HG03520 (cell line): ENCODE measurements at regions not wholly inside any gene's neighbourhood (a gene's known extent, or its start where the extent isn't known, plus 50 kb on each side); places are given as distances from the start of the nearest gene placed in this dataset.

Experiments
- ATAC-seq: cut with Tn5 transposase; IDR thresholded peaks from one replicate; pipeline ENCODE4 v1.9.1; 2021; ENCODE audit warnings: mild to moderate bottlenecking, moderate library complexity; ENCODE audit not compliant: unreplicated experiment

- no peak for ATAC-seq
Measured at GRCh38 chr4:20443015-20443805, 191.5 kb downstream of the SLIT2 start.

DNA sequence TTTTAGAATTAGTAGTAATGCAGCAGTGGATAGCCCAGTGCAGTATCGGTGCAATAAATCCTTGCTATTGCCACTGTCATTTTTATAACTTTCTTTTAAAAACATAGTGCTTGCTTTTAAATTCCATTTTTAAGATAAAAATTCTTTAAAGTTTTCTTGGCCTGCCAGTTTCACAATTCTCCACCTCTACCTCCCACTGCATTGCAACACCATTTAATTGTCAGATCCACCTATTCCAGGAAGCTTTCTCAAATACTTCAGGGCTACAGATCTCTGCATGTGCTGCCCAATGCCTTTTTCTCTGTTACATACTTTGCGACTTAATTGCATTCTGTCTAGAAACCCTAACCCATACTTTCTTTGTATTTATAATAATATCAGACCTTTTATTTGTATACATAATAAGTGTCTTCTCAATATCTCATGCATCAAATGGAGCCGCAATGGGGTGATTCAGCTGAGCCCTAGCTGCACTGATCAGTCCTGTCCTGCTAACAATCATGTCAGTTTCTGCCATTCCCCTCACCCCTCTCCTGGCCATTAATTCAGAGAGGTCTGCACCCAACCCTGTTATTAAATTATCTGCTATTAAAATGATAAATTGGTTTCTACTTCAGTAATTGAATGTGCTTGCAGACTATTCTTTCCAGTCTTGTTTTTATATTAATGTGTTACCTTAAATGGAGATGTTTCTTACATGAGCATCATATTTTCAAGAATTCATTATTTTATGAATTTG lies 193.1 kb downstream of the SLIT2 start:
- no peak for ATAC-seq

DNA sequence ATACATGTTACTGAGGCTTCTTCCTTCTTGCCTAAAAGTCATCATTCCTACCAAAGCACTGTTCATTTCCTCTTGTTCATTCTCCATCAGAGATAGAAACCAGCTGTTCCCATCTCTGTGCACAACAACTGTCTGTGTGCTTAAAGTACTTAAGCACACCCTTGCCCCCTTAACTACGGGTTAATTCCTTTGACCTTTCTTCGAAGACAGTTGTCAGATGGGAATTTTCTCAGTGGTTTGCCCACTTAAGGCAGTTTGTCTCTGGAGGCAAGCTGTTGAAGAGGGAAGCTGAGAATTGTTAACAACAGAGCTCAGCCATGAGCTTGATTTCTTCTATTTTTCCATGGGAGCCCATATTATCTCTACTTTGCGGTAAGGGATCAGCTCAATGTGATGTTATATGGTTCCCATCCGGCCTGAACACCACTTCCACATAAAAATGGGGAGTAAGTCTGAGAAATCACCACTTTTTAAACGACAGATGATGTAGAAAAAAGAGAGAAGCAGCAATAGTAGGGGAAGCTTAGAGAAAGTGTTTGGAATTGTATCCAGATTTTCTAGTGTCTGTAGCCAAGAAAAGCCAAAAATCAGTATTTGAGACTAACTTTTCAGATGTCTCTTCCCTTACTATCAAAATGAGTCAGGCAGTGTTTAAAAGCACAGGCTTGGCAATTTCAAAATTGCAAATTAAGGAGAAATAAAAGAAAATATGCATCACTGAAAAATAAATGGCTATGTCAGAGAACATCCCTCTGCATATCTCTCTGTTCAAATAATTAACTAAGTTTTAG lies 194.4 kb downstream of the SLIT2 start:
- ATAC-seq = no peak

GRCh38 chr4:20447103-20447502 lies 195.4 kb downstream of the SLIT2 start:
- no peak for ATAC-seq

DNA sequence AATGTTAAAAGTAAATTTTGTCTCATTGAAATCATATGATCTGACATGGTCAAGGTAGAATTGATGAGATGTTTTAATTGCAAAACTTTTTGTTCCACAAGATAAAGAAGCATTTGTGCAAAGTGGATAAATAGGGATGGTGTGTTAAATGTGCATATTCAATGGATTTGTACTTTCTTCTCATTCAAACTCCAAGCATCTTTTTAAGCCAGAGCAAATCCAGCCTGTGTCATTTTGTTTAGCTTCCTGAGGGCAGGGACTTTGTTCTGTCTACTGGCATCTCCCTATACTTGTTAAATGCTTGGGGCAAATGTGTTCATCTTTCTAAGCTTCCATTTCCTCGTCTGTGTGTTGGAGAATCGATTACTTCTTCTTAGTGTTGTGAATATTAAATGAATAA lies 200.3 kb downstream of the SLIT2 start:
- no peak for ATAC-seq

DNA sequence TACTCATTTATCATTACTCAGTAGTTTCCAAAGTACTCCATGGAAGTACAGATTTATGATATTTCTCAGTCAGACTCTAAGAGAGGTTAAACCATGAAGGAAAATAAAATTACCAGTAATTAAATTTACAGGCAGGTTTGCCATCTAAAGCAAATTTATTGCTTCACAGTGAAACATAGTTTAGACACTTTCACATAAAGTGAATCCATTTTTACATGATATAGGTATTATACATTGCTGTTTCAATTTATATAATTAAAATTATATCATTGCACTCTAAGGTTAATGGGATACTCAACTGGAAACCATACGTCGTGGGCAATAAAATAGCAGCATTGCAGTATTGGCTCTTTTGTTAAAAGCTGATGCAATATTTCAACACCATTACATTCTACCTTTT lies 202.8 kb downstream of the SLIT2 start:
- no peak for ATAC-seq

DNA sequence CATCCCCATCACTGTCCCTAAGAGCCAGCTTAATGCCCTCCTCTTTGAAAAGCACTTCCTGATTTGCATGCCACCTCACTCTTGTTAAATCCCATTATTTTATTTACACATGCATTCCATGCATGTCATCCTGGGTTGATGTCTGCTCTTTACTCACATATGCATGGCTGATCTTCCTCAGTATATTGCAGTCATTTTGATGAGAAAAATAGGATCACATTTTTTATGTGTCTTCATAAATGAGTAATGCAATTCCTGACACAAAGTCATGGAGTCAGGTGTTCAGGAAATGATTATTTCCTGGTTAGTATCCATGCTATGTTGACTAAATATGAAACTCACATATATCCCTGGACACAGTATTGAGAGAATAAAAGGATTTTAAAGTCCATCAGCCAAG lies 204.7 kb downstream of the SLIT2 start:
- ATAC-seq = no peak

GRCh38 chr4:20462426-20463175 lies 210.9 kb downstream of the SLIT2 start:
- no peak for ATAC-seq

- no peak for ATAC-seq
Measured at GRCh38 chr4:20463176-20463430, 211.4 kb downstream of the SLIT2 start.

DNA sequence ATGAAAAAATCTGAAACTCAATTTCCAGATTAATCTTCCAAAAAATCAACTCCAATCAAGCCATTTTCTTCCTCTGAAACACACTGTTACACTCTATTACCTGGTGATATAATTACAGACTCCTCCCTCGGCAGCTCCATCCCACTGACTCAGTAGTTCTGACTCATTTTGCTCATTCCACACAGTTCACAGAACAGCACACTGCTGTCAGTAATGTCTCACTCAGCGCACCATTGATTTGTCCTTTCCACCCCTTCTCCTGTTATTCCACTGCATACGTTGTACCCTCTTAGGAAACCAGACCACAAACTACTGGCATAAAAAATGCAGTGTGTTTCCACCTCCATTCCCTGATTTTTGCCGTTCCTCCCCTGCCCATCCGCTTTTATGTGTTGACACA lies 212.7 kb downstream of the SLIT2 start:
- no peak for ATAC-seq

GRCh38 chr4:20474119-20474518 lies 222.4 kb downstream of the SLIT2 start:
- no peak for ATAC-seq

GRCh38 chr4:20478412-20478811 lies 221.8 kb upstream of the PACRGL start:
- ATAC-seq = no peak

- ATAC-seq = no peak
Measured at GRCh38 chr4:20480165-20480947, 219.9 kb upstream of the PACRGL start.

- no peak for ATAC-seq
Measured at GRCh38 chr4:20483416-20483815, 216.8 kb upstream of the PACRGL start.

DNA sequence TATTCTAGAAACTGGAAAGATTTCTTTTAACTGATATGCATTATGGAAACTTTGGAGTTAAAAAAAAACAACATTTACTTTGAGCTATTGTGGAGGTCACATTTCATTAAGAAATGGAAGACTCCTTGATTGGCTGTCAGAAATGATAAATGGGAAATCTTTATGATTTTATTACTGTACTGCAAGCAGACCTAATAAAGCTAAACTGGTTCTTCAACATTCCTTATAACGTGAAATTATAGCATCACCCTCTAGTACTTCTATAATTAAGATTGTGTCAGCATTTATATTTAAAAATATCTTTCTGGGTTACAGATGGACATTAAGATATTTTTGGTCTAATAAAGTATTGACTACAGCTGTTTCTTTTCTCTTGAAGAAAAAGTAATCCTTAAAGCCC lies 213.8 kb upstream of the PACRGL start:
- no peak for ATAC-seq

DNA sequence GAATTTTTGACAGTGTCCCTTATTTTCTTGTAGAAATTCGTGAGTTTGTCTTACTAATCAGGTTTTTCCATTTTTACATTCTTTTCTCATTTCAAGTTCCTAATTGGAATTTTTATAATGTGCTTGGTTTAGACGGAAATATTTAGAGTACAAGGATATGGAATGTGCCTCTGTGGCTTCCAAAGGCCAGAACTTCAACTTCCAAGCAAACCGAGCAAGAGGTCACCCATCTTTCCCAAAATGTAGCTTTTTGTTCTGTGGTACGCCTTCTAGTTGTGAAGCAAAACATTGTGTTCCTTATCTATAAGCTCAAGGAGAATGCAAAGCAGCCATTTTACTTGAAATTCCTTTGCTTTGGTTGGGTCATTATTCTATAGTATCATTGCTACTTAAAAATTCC lies 212.8 kb upstream of the PACRGL start:
- no peak for ATAC-seq

GRCh38 chr4:20487852-20488251 lies 212.4 kb upstream of the PACRGL start:
- ATAC-seq = no peak

- ATAC-seq = no peak
Measured at GRCh38 chr4:20490734-20491133, 209.5 kb upstream of the PACRGL start.

DNA sequence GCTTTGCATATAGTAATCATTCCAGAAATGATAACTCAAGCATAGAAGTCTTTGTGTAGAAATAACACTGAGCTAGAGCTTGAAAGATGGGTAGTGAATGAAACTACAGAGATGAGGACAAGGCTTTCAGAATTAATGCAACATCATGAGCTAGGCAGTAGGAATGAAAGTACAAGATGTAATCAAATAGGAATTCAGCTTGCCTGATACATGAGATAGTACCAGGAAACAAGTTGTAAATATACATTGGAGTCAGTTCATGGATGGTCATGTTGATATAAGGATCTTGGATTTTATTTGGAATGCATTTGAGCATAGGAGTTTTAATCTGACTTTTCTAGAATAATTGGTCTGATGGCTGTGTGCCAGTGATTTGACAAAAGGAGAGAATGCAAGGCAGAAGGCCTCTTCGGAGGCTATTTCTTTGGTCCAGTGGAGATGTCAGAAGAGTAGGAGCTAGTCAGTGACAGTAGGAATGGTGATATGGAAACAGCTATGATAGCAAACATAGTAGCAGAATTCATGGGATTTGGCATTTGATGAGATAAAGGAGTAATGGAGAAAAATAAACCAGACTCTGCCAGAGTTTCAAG lies 206.4 kb upstream of the PACRGL start:
- ATAC-seq = no peak

DNA sequence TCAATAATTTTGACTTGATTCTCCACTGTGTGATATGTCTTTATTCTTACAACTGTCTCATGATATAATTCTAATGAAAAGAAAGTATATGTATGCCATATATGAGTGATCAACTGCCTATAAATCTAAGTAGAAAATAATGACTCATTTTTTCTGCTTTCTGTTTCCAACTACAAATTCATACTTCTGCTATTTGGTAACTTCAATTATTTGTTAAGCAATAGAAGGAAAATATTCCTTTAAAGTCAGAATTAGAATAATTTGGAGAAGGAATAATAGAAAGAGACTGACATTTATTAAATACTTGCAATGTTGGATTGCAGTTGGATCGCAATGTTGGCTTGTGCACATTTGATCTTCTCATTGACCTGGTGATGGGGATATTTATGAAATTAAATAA lies 204.2 kb upstream of the PACRGL start:
- no peak for ATAC-seq
